ENCODE measurements at regions not wholly inside any gene's neighbourhood (a gene's known extent, or its start where the extent isn't known, plus 50 kb on each side); places are given as distances from the start of the nearest gene placed in this dataset.

DNA sequence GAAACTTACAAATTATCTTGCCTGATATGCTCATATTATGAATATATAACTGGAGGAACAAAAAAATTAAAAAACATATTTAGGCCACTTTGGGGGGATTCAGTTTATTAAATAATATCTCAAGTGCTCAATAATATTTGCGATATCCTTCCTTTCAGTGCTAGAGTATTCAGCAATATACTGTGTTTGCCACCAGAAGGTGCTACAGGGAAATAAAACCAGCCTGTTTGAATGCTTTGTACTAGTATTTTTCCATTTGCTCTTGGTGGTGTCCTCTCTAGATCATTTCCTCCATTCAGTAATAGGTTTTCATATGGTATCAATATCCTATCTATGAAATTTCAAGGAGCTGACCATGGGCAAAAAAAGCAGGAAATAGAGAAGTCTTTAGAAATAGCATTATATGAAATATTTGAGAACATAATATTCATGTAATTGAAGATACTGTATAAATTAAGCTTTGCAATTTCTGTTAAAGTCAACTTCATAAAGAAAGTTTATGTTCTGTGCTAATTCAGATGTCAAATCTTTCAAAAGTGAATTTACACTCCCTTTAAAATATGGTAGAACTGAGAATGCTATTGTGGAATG, 106.2 kb upstream of the NAV3 start:
- peak; percentile 68 for TF ChIP-seq CTCF (IDR thresholded peaks at IDR 0.05; ENCODE audit: low read depth, low read length)
- DNase-seq (ENCODE audit: low read depth in 2 of 2), result peak; percentile 72 to 73
- H3K4me3 ChIP-seq (replicated peaks in 1 of 2; ENCODE audit: low read depth in 2 of 2, low read length in 2 of 2), result no peak overlapping the region

DNA sequence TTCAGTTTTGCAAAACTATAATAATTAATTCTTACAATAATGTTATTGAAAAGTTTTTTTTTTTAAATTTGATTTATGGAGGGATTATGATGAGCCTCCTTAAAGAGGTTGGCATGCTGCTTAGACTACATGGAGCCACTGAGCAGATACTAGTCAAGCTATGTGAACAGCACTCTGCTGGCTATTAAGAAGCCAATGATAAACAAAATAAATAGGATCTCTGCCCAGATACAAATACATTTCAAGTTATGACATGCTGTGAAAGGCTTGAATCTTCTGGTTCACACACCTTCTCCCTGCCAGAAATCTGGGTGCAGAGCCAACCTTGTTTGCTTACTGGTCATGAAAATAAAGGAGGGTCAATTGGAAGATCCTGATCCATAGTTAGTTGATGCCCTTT, 107.4 kb upstream of the NAV3 start:
- H3K4me3 ChIP-seq (replicated peaks in 1 of 2; ENCODE audit: low read depth in 2 of 2, low read length in 2 of 2), result no peak overlapping the region
- TF ChIP-seq CTCF (IDR thresholded peaks at IDR 0.05; ENCODE audit: low read depth, low read length), result no peak
- DNase-seq (ENCODE audit: low read depth in 2 of 2), result no peak

DNA sequence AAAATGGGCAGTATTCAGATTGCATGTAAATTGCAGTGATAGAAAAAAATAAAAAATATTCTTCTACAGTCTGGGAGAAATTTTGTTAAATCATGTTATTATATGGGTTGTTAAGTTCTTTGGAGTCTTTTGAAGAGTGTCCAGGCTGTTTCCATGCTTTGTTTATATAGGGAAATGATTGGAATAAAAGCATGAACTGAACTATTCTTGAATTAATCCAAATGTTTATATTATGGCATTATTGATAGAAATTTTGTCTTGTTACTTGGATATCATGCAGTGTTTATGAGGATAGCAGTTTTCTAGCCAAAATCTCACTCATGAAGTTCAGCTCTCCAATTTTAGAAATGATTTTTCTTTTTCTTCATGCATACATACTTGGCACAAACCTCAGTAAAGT, 108.2 kb upstream of the NAV3 start:
- DNase-seq (ENCODE audit: low read depth in 2 of 2), result no peak
- no peak overlapping the region for H3K4me3 ChIP-seq (replicated peaks in 1 of 2; ENCODE audit: low read depth in 2 of 2, low read length in 2 of 2)
- TF ChIP-seq CTCF (IDR thresholded peaks at IDR 0.05; ENCODE audit: low read depth, low read length), result no peak

DNA sequence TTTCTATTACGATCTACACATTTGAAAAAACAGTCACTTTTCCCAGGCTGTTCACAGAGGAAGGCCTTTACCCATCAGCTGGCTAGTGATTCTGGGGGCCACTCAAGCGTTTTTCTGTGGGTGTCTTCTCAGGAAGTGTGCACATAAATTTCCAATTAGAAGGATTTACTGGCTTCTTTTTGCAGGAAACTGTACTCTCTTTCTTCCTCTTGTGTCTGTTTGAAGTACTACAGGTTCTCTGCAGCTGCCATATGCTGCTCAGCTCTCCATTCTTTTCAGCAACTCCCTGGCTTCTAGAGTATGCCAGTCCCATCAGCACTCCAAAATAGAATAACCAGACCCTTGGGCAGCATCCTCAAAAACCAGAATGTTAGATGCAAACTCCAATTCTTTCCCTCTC, 110.4 kb upstream of the NAV3 start:
- TF ChIP-seq CTCF (IDR thresholded peaks at IDR 0.05; ENCODE audit: low read depth, low read length), result no peak
- no peak overlapping the region for H3K4me3 ChIP-seq (replicated peaks in 1 of 2; ENCODE audit: low read depth in 2 of 2, low read length in 2 of 2)
- no peak for DNase-seq (ENCODE audit: low read depth in 2 of 2)

GRCh38 chr12:77710209-77710608, 120.5 kb upstream of the NAV3 start:
- TF ChIP-seq CTCF (IDR thresholded peaks at IDR 0.05; ENCODE audit: low read depth, low read length), result no peak
- H3K4me3 ChIP-seq (replicated peaks in 1 of 2; ENCODE audit: low read depth in 2 of 2, low read length in 2 of 2), result no peak overlapping the region
- no peak for DNase-seq (ENCODE audit: low read depth in 2 of 2)

DNA sequence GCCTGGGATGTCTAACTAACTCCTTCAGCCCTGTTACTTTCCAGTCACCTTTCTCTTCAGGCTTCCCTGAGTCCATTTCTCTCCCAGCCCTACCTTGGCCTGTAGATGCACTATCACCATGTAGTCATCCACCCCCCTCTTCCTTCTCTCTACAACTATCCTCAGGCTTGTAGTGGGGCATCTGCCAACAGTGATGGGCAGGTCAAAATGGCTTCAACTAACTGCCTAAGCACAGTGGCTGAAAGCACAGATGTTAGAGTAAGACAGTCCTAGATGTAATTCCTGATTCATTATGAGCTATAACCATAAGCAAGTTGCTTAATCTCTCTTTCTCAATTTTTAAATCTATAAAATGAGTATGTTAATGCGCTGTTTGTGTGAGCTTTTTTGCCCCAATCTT, 133.6 kb upstream of the NAV3 start:
- no peak overlapping the region for H3K4me3 ChIP-seq (replicated peaks in 1 of 2; ENCODE audit: low read depth in 2 of 2, low read length in 2 of 2)
- TF ChIP-seq CTCF (IDR thresholded peaks at IDR 0.05; ENCODE audit: low read depth, low read length), result no peak
- DNase-seq (ENCODE audit: low read depth in 2 of 2), result no peak

DNA sequence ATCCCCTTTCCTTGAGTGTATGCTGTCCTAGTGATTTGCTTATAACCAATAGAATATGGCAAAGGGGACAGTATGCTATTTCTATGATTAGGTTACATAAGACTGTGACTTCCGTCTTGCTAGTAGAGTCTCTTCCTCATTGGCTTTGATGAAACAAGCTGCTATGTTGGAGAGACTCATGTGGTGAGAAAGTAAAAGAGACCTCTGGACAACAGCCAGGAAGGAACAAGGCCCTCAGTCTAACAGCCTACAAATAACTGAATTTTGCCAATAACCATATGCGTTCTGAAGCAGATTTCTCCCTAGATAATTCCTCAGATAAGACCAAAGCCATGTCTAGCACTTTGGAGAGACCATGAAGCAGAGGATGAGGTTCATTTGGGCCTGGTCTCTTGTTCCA, 134.5 kb upstream of the NAV3 start:
- H3K4me3 ChIP-seq (replicated peaks in 1 of 2; ENCODE audit: low read depth in 2 of 2, low read length in 2 of 2), result no peak overlapping the region

More for the DNA sequence above, 134.5 kb upstream of the NAV3 start:
- TF ChIP-seq CTCF (IDR thresholded peaks at IDR 0.05; ENCODE audit: low read depth, low read length), result no peak
- no peak for DNase-seq (ENCODE audit: low read depth in 2 of 2)
